Thyroid gland (tissue), 4 donors: ENCODE measurements at regions not wholly inside any gene's neighbourhood (a gene's known extent, or its start where the extent isn't known, plus 50 kb on each side); places are given as distances from the start of the nearest gene placed in this dataset.

Experiments used
- POLR2A ChIP-seq, 2 donors: fragments of 450-650 bp; IDR thresholded peaks; one replicate each; pipeline ENCODE4 v1.6.1; 2017; ENCODE audit warnings: antibody characterized with exemption in 2 of 2, mild to moderate bottlenecking in 2 of 2, moderate library complexity in 1 of 2
- TF ChIP-seq, protein P1 (sequence below), 6 experiments: fragments of 200-600 bp in 3 of 6; fragments of 450-650 bp in 3 of 6; sonication (generic) in 3 of 6; IDR thresholded peaks; one replicate each; pipeline ENCODE4 v1.5.1; 2016 to 2019; ENCODE audit warnings: antibody characterized with exemption in 6 of 6, mild to moderate bottlenecking in 2 of 6, inconsistent platforms in 1 of 6, moderate library complexity in 1 of 6

DNA sequence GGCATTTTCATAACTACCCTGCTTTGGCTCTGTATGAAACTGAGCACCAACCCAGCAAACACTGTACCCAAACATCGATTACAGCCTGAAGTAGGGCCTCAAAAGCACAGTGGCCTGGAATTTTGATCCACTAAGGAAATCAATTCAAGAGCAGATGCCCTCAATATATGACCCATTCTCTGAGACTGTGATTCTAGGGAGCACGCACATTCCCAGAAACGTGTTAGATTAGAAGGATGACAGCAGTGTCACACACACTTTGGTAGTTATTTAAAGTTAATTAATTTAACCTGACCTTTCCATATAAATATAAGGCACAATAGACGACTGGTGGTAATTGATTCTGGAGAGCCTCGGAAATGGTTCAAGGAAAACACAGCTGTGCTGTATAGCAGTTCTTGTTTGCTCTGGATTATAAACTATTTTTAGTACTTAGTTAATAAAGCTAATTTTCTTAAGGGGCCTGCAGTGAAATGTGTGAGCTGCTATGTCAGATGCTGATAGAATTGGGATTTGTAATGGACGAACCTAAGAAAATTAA, 126.3 kb upstream of the ZNF385D start:
- TF ChIP-seq, protein P1, sequence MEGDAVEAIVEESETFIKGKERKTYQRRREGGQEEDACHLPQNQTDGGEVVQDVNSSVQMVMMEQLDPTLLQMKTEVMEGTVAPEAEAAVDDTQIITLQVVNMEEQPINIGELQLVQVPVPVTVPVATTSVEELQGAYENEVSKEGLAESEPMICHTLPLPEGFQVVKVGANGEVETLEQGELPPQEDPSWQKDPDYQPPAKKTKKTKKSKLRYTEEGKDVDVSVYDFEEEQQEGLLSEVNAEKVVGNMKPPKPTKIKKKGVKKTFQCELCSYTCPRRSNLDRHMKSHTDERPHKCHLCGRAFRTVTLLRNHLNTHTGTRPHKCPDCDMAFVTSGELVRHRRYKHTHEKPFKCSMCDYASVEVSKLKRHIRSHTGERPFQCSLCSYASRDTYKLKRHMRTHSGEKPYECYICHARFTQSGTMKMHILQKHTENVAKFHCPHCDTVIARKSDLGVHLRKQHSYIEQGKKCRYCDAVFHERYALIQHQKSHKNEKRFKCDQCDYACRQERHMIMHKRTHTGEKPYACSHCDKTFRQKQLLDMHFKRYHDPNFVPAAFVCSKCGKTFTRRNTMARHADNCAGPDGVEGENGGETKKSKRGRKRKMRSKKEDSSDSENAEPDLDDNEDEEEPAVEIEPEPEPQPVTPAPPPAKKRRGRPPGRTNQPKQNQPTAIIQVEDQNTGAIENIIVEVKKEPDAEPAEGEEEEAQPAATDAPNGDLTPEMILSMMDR (IDR thresholded peaks at IDR 0.05), result no peak
- TF ChIP-seq POLR2A (IDR thresholded peaks at IDR 0.05), result no peak
